ENCODE measurements at regions not wholly inside any gene's neighbourhood (a gene's known extent, or its start where the extent isn't known, plus 50 kb on each side); places are given as distances from the start of the nearest gene placed in this dataset.
A peak's percentile ranks its signal among the peaks of the same experiment; 100 is the strongest.
"Not testable (repeated sequence)": the region's sequence is repeated elsewhere in the genome, so short reads cannot be mapped to it uniquely, and the experiment has no call there.

- DNase-seq (ENCODE audit: extremely low read depth, low read depth, low spot score), result no peak
Measured at GRCh38 chr7:34382166-34382893, 275.7 kb upstream of the NPSR1 start.

DNA sequence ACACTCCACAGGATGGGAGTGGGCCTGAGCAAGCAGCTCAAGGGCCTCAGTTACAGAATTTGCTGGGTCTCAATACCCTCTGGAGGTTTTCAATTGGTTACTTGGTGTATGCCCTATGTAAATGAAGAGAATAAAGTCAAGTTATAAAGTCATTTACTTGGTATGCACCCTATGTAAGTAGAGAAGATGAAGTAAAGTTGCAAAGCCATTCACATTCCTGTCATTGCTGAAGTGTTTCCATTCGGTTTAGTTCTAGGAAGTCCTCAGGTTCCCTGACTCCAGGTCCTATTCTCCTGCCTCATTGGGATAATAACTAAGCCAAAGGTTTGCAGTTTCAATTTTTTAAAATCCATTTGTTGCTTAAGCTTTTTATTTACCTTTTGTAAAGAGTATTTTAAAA lies 272.6 kb upstream of the NPSR1 start:
- no peak for DNase-seq (ENCODE audit: extremely low read depth, low read depth, low spot score)

DNA sequence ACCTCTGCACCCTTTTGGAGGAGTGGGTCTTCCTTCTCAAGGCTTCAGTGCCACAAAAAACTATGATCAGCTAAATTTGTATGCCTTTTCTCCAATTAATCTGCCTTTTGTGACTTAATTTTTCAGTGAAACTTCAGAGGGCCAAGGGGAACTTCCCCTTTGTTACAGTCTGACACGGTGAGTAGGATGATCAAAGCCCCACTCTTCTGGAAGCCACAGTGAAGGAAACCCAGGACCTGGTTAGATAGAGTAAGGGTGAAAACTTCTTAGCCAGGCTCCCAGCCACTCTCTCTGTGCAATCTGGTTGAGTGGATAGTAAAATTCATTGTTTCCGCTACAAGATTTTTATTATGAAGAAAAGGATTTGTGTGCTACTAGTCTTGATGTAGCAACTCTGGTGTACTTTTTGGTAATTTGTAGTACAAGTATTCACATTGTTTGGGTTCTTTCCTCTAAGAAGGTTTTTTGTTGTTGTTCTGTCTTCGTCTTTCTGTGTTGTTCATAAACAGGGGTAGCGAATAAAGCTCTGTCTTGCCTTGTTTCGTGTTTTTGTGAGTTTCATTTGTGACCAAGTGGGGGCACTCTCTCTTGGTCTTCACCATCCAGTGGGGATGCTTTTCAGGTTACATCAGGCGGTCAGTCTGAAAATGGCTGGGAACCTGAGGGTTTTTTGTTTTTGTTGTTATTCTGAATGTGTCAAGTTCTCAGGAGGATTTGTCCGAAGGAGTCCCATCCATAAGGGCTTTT lies 268.5 kb upstream of the NPSR1 start:
- DNase-seq (ENCODE audit: extremely low read depth, low read depth, low spot score), result no peak

- DNase-seq (ENCODE audit: extremely low read depth, low read depth, low spot score), result no peak
Measured at GRCh38 chr7:34390103-34390502, 267.9 kb upstream of the NPSR1 start.

GRCh38 chr7:34392972-34393371 lies 265.0 kb upstream of the NPSR1 start:
- DNase-seq (ENCODE audit: extremely low read depth, low read depth, low spot score), result no peak

GRCh38 chr7:34396437-34397064 lies 261.5 kb upstream of the NPSR1 start:
- DNase-seq (ENCODE audit: extremely low read depth, low read depth, low spot score), result no peak

DNA sequence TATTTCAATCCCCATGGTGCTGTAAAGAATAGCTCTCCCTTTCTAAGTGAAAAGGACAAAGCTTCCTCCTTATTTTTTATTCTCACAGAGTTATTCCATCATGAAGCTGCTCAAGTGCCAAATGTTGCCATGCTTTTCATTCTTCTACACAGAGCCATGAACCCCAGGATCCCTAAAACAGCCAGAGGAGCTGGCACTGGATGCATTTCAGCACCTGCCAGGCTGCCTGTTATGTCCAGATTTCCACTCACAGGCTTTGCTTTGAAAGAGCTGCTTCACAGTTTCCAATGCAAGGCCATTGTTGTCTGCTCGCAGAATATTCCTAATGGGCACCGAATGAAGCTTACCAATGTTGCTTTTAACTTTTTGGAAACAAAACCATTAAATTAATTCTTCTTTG lies 256.2 kb upstream of the NPSR1 start:
- no peak for DNase-seq (ENCODE audit: extremely low read depth, low read depth, low spot score)

GRCh38 chr7:34406848-34407530 lies 251.0 kb upstream of the NPSR1 start:
- no peak for DNase-seq (ENCODE audit: extremely low read depth, low read depth, low spot score)

DNA sequence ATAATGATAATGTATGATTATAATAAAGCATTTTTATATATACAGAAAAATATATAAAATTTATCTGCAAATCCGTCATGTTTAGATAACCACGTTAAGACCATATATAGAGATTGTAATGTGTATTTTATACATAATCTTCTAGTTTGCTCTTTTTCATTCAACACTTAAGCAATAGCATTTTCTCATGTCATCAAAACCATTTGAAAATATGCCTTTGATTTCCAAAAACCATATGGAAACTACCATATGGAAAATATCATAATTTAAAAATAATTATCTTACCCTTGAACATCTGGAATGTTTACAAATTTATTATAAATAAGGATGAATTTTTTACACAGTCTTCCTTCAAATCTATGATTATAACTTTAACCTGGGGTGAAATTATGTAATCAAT lies 250.4 kb upstream of the NPSR1 start:
- no peak for DNase-seq (ENCODE audit: extremely low read depth, low read depth, low spot score)

- no peak for DNase-seq (ENCODE audit: extremely low read depth, low read depth, low spot score)
Measured at GRCh38 chr7:34417781-34418180, 240.2 kb upstream of the NPSR1 start.

- DNase-seq (ENCODE audit: extremely low read depth, low read depth, low spot score), result no peak
Measured at GRCh38 chr7:34421526-34421925, 236.5 kb upstream of the NPSR1 start.

DNA sequence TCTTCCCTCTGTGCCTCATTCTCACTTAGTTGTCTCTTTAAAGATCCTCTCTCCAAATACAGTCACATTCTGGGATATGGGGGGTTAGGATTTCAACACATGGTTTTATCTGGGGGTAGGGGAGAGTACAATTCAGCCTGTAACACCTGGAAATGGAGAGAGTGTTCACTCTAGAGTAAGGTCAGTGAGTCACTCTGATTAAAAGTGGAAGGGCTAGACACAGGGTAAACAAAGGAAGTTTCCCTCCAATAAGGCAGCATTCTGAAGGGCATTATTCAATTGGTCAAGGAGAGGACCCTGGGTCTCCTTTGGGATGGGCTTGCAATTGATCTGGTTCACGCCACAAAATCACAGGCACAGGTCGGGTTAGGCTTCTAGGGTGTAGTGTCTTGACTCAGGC lies 232.8 kb upstream of the NPSR1 start:
- DNase-seq (ENCODE audit: extremely low read depth, low read depth, low spot score), result no peak

DNA sequence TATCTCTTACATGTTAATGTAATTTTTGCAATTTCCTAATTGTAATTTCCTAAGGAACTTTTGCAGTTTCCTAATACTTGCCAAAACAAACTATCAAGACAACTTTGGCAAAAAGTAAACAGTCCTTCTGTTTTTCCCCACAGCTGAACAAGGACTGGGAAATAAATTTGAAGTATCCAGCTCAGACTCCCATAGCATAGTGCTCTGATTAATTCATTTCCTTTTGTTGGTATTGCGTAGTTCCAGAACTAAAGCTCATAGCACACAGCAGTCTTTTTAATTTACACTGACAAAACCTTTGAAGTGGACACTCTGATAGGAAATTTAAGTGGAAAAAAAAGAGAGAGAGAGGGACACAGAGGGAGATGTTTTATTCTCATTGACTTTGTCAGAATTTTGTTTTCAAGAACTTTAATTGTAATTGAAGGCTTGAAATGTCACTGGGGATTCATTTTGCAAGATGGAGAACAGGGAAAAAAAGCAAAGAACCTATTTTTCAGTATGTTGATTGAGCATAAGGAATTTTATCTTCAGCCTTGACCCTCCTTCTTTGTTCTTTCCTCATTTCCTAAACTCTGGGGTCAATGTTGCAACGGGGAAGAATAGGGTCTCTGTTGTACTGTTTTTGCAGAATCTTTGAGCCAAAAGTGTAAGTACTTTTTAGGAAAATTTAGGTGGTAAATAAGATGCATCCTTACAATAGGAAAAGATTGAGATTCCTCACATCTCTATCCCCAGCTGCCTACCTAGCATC lies 232.2 kb upstream of the NPSR1 start:
- no peak for DNase-seq (ENCODE audit: extremely low read depth, low read depth, low spot score)

- DNase-seq (ENCODE audit: extremely low read depth, low read depth, low spot score), result no peak
Measured at GRCh38 chr7:34430456-34430855, 227.6 kb upstream of the NPSR1 start.

- DNase-seq (ENCODE audit: extremely low read depth, low read depth, low spot score), result no peak
Measured at GRCh38 chr7:34438436-34438835, 219.6 kb upstream of the NPSR1 start.

DNA sequence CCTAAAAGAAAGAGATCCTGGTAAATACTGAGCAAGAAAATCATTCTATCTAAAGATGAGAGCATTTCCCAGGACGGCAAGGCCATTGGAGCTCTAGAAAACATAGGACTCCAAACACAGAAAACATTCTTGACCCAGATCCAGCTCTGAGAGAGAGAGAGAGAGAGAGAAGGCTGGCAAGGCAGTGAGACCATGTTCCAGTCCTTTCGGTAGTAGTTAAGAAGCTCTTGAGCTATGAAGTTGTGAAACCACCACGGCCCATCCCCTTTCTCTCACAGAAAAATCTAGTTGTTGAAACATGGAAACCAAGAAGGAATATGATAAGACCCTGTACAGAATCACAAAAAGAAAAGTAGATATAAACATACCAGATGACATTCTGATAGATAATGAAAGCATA lies 212.4 kb upstream of the NPSR1 start:
- DNase-seq (ENCODE audit: extremely low read depth, low read depth, low spot score), result no peak

DNA sequence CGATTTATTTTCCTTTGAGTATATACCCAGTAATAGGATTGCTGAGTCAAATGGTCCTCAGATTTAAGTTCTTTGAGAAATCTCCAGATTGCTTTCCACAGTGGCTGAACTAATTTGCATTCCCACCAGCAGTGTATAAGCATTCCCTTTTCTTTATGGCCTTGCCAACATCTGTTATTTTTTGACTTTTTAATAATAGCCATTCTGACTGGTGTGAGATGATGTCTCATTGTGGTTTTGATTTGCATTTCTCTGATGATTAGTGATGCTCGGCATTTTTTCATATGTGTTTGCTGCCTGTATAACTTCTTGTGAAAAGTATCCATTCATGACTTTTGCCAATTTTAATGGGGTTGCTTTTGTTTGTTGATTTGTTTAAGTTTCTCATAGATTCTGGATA lies 209.5 kb upstream of the NPSR1 start:
- DNase-seq (ENCODE audit: extremely low read depth, low read depth, low spot score), result not testable (repeated sequence)

DNA sequence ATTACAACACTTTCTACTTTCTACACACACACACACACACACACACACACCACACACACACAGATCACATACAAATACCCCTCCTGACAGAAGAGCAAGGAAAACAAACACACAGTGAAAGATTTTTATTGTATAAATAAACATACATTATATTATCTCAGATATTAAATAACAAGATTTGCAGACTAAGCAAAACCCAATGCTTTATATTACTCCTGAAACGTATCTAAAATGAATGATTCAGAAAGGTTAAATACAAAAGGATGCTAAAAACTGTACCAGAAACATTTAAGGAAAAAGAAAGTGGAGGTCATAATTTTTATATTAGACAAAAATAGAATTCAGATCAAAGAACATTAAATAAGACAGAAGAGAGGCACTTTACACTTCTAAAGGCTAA lies 208.3 kb upstream of the NPSR1 start:
- DNase-seq (ENCODE audit: extremely low read depth, low read depth, low spot score), result no peak

- no peak for DNase-seq (ENCODE audit: extremely low read depth, low read depth, low spot score)
Measured at GRCh38 chr7:34451183-34451582, 206.8 kb upstream of the NPSR1 start.

GRCh38 chr7:34451923-34452322 lies 206.1 kb upstream of the NPSR1 start:
- DNase-seq (ENCODE audit: extremely low read depth, low read depth, low spot score), result no peak

DNA sequence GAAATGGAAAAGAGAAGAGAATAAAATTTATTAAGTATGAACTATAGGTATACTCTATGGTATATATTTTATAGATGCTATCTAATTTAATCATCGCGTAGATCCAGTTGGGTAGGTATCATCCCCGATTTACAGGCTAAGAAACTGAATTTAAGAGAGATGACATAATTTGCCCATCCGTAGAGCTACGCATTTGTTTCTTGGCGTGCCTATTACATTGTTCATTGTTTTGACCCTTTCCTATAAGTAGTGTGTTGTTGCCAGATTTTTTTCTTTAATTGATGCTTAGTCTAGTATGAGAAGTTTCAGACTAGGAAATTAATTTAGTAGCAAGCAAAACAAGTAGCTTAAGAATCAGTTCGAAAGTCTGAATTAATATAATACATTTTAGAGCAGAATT lies 205.7 kb upstream of the NPSR1 start:
- peak; percentile 29 for DNase-seq (ENCODE audit: extremely low read depth, low read depth, low spot score)
